ENCODE measurements at regions not wholly inside any gene's neighbourhood (a gene's known extent, or its start where the extent isn't known, plus 50 kb on each side); places are given as distances from the start of the nearest gene placed in this dataset.

GRCh38 chr3:82796765-82797164, 1035.3 kb upstream of the GBE1 start (continued):
- no peak for TF ChIP-seq ZNF462 (CRISPR knock-in tag; IDR thresholded peaks at IDR 0.05)
- TF ChIP-seq ZNF331 (CRISPR knock-in tag; IDR thresholded peaks at IDR 0.05; ENCODE audit: low read depth) = no peak
- TF ChIP-seq CTCF (conservative IDR thresholded peaks at IDR 0.05; ENCODE audit: low read depth in 2 of 2) = no peak
- no peak for TF ChIP-seq EZH2 (IDR thresholded peaks at IDR 0.05; ENCODE audit: low read depth, unreplicated experiment)
- TF ChIP-seq POLR2AphosphoS5 (IDR thresholded peaks at IDR 0.05; ENCODE audit: low read depth) = no peak

- Mint-ChIP-seq H3K27me3 (ENCODE audit: insufficient read depth, low read depth, poor library complexity) (no peaks in the 10 kb centered on the region), H3K4me3 (no peak overlapping the region), H3K36me3 (ENCODE audit: low read depth) (0 out of 3 replicates have a peak, but pooled peaks cover 4% of the 10 kb centered on the region), H3K4me1 (no peaks in the 10 kb centered on the region), H3K27ac (no peak overlapping the region), H3K9me3 (peaks cover 4% of the 10 kb centered on the region; the same call in 2 of the 3 replicates)
- Histone ChIP-seq H3K79me2 (replicated peaks; ENCODE audit: insufficient read depth) (no peaks in the 10 kb centered on the region), H3F3A (replicated peaks; ENCODE audit: low read depth) (no peaks in the 10 kb centered on the region), H3K4me2 (no peak overlapping the region), H4K20me1 (replicated peaks; ENCODE audit: insufficient read depth) (no peaks in the 10 kb centered on the region), H3K4me1 (ENCODE audit: insufficient read depth) (no peaks in the 10 kb centered on the region), H3K4me3 (no peak overlapping the region), H3K36me3 (ENCODE audit: insufficient read depth) (no peaks in the 10 kb centered on the region), H3K9me2 (ENCODE audit: insufficient read depth) (no peaks in the 10 kb centered on the region), H3K27ac (ENCODE audit: low read depth) (no peak overlapping the region), H3K27me3 (ENCODE audit: insufficient read depth) (no peaks in the 10 kb centered on the region), H2AFZ (no peak overlapping the region)
- ATAC-seq (no peak), DNase-seq (ENCODE audit: low spot score) (no peak)
- TF ChIP-seq JUNB (IDR thresholded peaks at IDR 0.05; ENCODE audit: unreplicated experiment) (no peak), STAT1 (IDR thresholded peaks at IDR 0.05; ENCODE audit: unreplicated experiment) (no peak), CTCF (conservative IDR thresholded peaks at IDR 0.05; ENCODE audit: low read depth in 2 of 2) (no peak), ETS1 (IDR thresholded peaks at IDR 0.05) (no peak), ZNF114 (CRISPR knock-in tag; IDR thresholded peaks at IDR 0.05) (no peak)
Measured at GRCh38 chr3:82791241-82791640, 1029.8 kb upstream of the GBE1 start.
